ENCODE measurements at regions not wholly inside any gene's neighbourhood (a gene's known extent, or its start where the extent isn't known, plus 50 kb on each side); places are given as distances from the start of the nearest gene placed in this dataset.

- DNase-seq = no peak
These were observed 55.4 kb upstream of the GREM2 start for GRCh38 chr1:240667351-240667750.

GRCh38 chr1:240666568-240667198, 54.7 kb upstream of the GREM2 start:
- DNase-seq = no peak

GRCh38 chr1:240663169-240663879, 51.4 kb upstream of the GREM2 start:
- DNase-seq = no peak
